HepG2 (cell line): ENCODE measurements at regions not wholly inside any gene's neighbourhood (a gene's known extent, or its start where the extent isn't known, plus 50 kb on each side); places are given as distances from the start of the nearest gene placed in this dataset.

ENCODE experiments used
- ATAC-seq: fragments of 200-7000 bp; cut with Tn5 transposase; 3 replicates; pipeline ENCODE4 v1.9.1; 2020; ENCODE audit warnings: mild to moderate bottlenecking, moderate library complexity
- BruUV-seq: library from RNA; stranded (reverse); fragments of 400-500 nt; replicated peaks from 2 replicates; lab custom pipeline; 2021; lab: Mats Ljungman, UMichigan
- CTCF ChIA-PET: fragments of 300-600 bp; formaldehyde crosslinking; extraction: SDS; loops from one replicate; lab custom pipeline; 2021; ENCODE audit warnings: low total read pairs, inconsistent platforms, low intra/inter-chr PET ratio; lab: Yijun Ruan, JAX
- POLR2A ChIA-PET: fragments of 350-600 bp; sonication (Branson Sonifier 250); formaldehyde crosslinking; loops from one replicate; lab custom pipeline; 2020; ENCODE audit warnings: antibody characterized with exemption, inconsistent platforms; lab: Yijun Ruan, JAX
- DNase-seq: peaks from one replicate; pipeline ENCODE4 v3.0.0-alpha.2; 2015; ENCODE audit warnings: low spot score
- FAIRE-seq: peaks from 3 replicates; lab custom pipeline; 2011; peaks lifted over from hg19 to GRCh38; lab: Jason Lieb, UNC
- H2AFZ ChIP-seq: one replicate; pipeline ENCODE4 v1.6.1; 2011; ENCODE audit warnings: low read length, inconsistent platforms
- H3K27ac ChIP-seq: fragments of 300-600 bp; 3 replicates; pipeline ENCODE4 v1.8.0; 2011; ENCODE audit warnings: mixed run types, mild to moderate bottlenecking, mixed read lengths, low read length, inconsistent platforms; ENCODE audit not compliant: insufficient read depth; ENCODE audit errors: extremely low read length
- H3K27me3 ChIP-seq, 2 experiments: fragments of 200-600 bp in 1 of 2; 2 replicates in 1 of 2; 3 replicates in 1 of 2; pipeline versions ENCODE4 v1.6.0 to v1.8.0; 2011; ENCODE audit warnings: low read length in 2 of 2, mild to moderate bottlenecking in 2 of 2, moderate library complexity in 2 of 2, inconsistent platforms in 1 of 2; ENCODE audit not compliant: insufficient read depth in 2 of 2, control insufficient read depth in 1 of 2
- H3K36me3 ChIP-seq, 2 experiments: fragments of 200-600 bp in 1 of 2; replicated peaks in 1 of 2; 2 replicates in 1 of 2; 3 replicates in 1 of 2; pipeline versions ENCODE4 v1.5.1 to v1.8.0; 2011; ENCODE audit warnings: low read length in 2 of 2, inconsistent platforms in 1 of 2; ENCODE audit not compliant: insufficient read depth in 2 of 2, control insufficient read depth in 1 of 2
- H3K4me1 ChIP-seq: 2 replicates; pipeline ENCODE4 v1.5.1; 2012; ENCODE audit warnings: low read length, inconsistent platforms; ENCODE audit not compliant: insufficient read depth
- H3K4me2 ChIP-seq: 2 replicates; pipeline ENCODE4 v1.6.0; 2011; ENCODE audit warnings: low read depth, low read length, inconsistent platforms
- H3K4me3 ChIP-seq, 3 experiments: fragments of 200-600 bp in 1 of 3; sonication (generic), shearing (Covaris generic) in 1 of 3; replicated peaks in 1 of 3; 2 replicates each; pipeline ENCODE4 v1.5.1; 2011 to 2016; ENCODE audit warnings: low read length in 3 of 3, inconsistent platforms in 2 of 3, low read depth in 2 of 3, mild to moderate bottlenecking in 2 of 3, control low read depth in 1 of 3, mixed read lengths in 1 of 3; ENCODE audit not compliant: insufficient read depth in 1 of 3
- H3K79me2 ChIP-seq: one replicate; pipeline ENCODE4 v1.6.1; 2011; ENCODE audit warnings: low read length, inconsistent platforms; ENCODE audit not compliant: insufficient read depth
- H3K9ac ChIP-seq: 2 replicates; pipeline ENCODE4 v1.6.0; 2011; ENCODE audit warnings: mild to moderate bottlenecking, low read depth, low read length, inconsistent platforms; ENCODE audit not compliant: insufficient read depth
- H3K9me3 ChIP-seq: 2 replicates; pipeline ENCODE4 v1.5.1; 2012; ENCODE audit warnings: mild to moderate bottlenecking, low read length
- H4K20me1 ChIP-seq: 2 replicates; pipeline ENCODE4 v1.6.0; 2011; ENCODE audit warnings: inconsistent platforms, mild to moderate bottlenecking, low read length, moderate library complexity; ENCODE audit not compliant: insufficient read depth
- ATRX ChIP-seq: sonication (generic); formaldehyde crosslinking; IDR thresholded peaks from 2 replicates; pipeline ENCODE4 v1.4.0; 2020; ENCODE audit warnings: missing genetic modification reagents, borderline replicate concordance
- ELF3 ChIP-seq: IDR thresholded peaks from 2 replicates; pipeline ENCODE4 v1.6.1; 2016; ENCODE audit warnings: missing genetic modification reagents, missing compliant biosample characterization
- HNRNPH1 ChIP-seq: fragments of 200-400 bp; formaldehyde crosslinking; optimal IDR thresholded peaks from 2 replicates; pipeline ENCODE3; 2017; ENCODE audit warnings: mild to moderate bottlenecking, low read depth, low read length
- HOXA9 ChIP-seq: sonication (generic); formaldehyde crosslinking; IDR thresholded peaks from 2 replicates; pipeline ENCODE4 v1.8.1; 2022; ENCODE audit warnings: missing genetic modification reagents, mild to moderate bottlenecking, moderate library complexity, borderline replicate concordance
- MTF2 ChIP-seq: sonication (generic); formaldehyde crosslinking; IDR thresholded peaks from 2 replicates; pipeline ENCODE4 v1.5.0; 2020; ENCODE audit warnings: missing genetic modification reagents, borderline replicate concordance
- RBM22 ChIP-seq: fragments of 200-400 bp; formaldehyde crosslinking; optimal IDR thresholded peaks from 2 replicates; pipeline ENCODE3; 2017; ENCODE audit warnings: mild to moderate bottlenecking, low read length, moderate library complexity
- RXRB ChIP-seq: IDR thresholded peaks from 2 replicates; pipeline ENCODE4 v1.6.1; 2016; ENCODE audit warnings: borderline replicate concordance, missing genetic modification reagents, missing compliant biosample characterization
- TSC22D2 ChIP-seq: sonication (generic); formaldehyde crosslinking; IDR thresholded peaks from 2 replicates; pipeline ENCODE4 v1.5.1; 2020; ENCODE audit warnings: missing genetic modification reagents, mild to moderate bottlenecking, borderline replicate concordance
- ZNF33B ChIP-seq: sonication (generic); formaldehyde crosslinking; IDR thresholded peaks from 2 replicates; pipeline ENCODE4 v1.5.1; 2020; ENCODE audit warnings: mild to moderate bottlenecking, missing genetic modification reagents
- ZNF547 ChIP-seq: sonication (generic); formaldehyde crosslinking; IDR thresholded peaks from 2 replicates; pipeline ENCODE4 v1.5.1; 2020; ENCODE audit warnings: mild to moderate bottlenecking, missing genetic modification reagents
- ZNF670 ChIP-seq: sonication (generic); formaldehyde crosslinking; IDR thresholded peaks from 2 replicates; pipeline ENCODE4 v1.8.0; 2022; ENCODE audit warnings: mild to moderate bottlenecking, missing genetic modification reagents, borderline replicate concordance
- ZSCAN12 ChIP-seq: sonication (generic); formaldehyde crosslinking; IDR thresholded peaks from 2 replicates; pipeline ENCODE4 v1.9.0; 2021; ENCODE audit warnings: mild to moderate bottlenecking, missing genetic modification reagents
- WGBS: methylation state at CpG from one replicate; pipeline ENCODE4 v1.1.6; 2017; ENCODE audit warnings: low lambda C conversion rate; 5-methylcytosine and 5-hydroxymethylcytosine counted together
- in situ Hi-C: cut with HindIII; loops from 2 replicates; pipeline ENCODE4 v1.10.0; 2017; ENCODE audit warnings: low pct_unique_long_range_greater_than_20kb; ENCODE audit not compliant: extremely low pct_ligation_motif_present
- intact Hi-C: fragments of 100-400 bp; cut with micrococcal nuclease; formaldehyde crosslinking; loops from one replicate; pipeline ENCODE4 v1.10.0; 2022; ENCODE audit not compliant: unreplicated experiment
- TF ChIP-seq, protein P1 (sequence below): sonication (generic); formaldehyde crosslinking; IDR thresholded peaks from 2 replicates; pipeline ENCODE4 v1.5.0; 2020; ENCODE audit warnings: missing genetic modification reagents
- TF ChIP-seq, protein P2 (sequence below): sonication (generic); formaldehyde crosslinking; IDR thresholded peaks from 2 replicates; pipeline ENCODE4 v1.5.1; 2020; ENCODE audit warnings: mild to moderate bottlenecking, missing genetic modification reagents, borderline replicate concordance

DNA sequence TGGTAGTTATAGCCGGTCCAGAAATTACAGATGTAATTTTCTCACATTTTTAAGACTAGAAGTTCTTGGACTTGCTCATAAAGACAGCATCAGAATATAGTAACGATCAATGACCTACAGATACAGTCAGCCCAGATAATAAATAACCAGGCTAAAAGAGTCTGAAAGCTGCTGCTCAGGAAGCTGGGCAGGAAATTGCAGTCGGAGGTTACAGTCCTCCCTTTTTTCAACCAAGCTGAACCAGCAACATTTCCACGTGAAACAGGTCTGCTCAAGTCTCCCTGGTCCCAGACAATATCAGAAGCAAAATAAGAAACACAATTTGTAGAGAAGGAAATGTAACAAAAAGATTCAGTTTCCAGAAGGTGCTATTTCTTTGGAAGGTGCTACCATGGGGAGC, 457.4 kb downstream of the SIPA1L2 start:
- ChIA-PET POLR2A (no interaction called here), CTCF (no interaction called here)
- intact Hi-C loops, result no loop called here
- Histone ChIP-seq H3K27ac (no peak overlapping the region), H3K4me3 (no peak overlapping the region), H3K4me2 (no peak overlapping the region), H3K9ac (no peak overlapping the region), H3K36me3 (no peaks in the 10 kb centered on the region), H3K27me3 (peaks cover 0 to 4% of the 10 kb centered on the region in 2 experiments; a peak in 2 of 5 replicates), H3K4me1 (no peaks in the 10 kb centered on the region), H3K9me3 (no peaks in the 10 kb centered on the region), H2AFZ (no peak overlapping the region), H4K20me1 (no peaks in the 10 kb centered on the region), H3K79me2 (no peaks in the 10 kb centered on the region)
- DNase-seq (no peak), ATAC-seq (no peak), FAIRE-seq (no peak)
- WGBS, result 14% methylated on average over 4 of the region's 4 CpGs
- in situ Hi-C loops, result no loop called here
- TF ChIP-seq MTF2 (CRISPR knock-in tag) (no peak), ZNF33B (CRISPR knock-in tag) (no peak), ZSCAN12 (no peak), RBM22 (no peak), HNRNPH1 (no peak)
- TF ChIP-seq, protein P1, sequence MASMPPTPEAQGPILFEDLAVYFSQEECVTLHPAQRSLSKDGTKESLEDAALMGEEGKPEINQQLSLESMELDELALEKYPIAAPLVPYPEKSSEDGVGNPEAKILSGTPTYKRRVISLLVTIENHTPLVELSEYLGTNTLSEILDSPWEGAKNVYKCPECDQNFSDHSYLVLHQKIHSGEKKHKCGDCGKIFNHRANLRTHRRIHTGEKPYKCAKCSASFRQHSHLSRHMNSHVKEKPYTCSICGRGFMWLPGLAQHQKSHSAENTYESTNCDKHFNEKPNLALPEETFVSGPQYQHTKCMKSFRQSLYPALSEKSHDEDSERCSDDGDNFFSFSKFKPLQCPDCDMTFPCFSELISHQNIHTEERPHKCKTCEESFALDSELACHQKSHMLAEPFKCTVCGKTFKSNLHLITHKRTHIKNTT (CRISPR knock-in tag), result no peak
- no TSS peak for BruUV-seq

DNA sequence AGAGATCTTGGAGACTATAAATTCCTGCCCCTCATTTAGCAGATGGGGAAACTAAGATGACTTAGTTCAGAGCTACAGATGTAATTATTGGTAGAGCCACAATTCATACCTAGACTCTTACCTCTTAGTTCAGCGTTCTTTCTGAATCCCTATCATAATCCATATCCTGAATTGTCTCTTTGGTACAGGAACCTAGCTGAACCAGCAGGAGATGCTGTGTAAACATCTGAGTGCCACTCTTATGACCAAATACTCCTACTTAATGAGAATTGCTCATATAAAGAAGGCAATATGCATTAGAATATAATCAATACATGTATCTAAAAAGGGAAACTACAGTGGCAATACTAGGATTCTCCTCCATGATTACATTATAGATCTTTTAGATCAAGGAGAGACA, 459.0 kb downstream of the SIPA1L2 start:
- H3K27ac ChIP-seq, result no peak overlapping the region
- H3K4me1 ChIP-seq, result no peaks in the 10 kb centered on the region
- BruUV-seq, result no TSS peak
- H3K27me3 ChIP-seq, result peaks cover 0 to 4% of the 10 kb centered on the region in 2 experiments; a peak in 2 of 5 replicates
- in situ Hi-C loops, result no loop called here
- no peak overlapping the region for H3K9ac ChIP-seq
- ATAC-seq (no peak), DNase-seq (no peak), FAIRE-seq (no peak)
- no peak overlapping the region for H3K4me3 ChIP-seq
- intact Hi-C loops, result no loop called here
- WGBS, result 0% methylated on average over 1 of the region's 1 CpG
- H3K79me2 ChIP-seq, result no peaks in the 10 kb centered on the region
- CTCF ChIA-PET, result no interaction called here
- no peaks in the 10 kb centered on the region for H3K9me3 ChIP-seq
- POLR2A ChIA-PET, result no interaction called here
- no peaks in the 10 kb centered on the region for H3K36me3 ChIP-seq
- H4K20me1 ChIP-seq, result no peaks in the 10 kb centered on the region
- no peak overlapping the region for H2AFZ ChIP-seq
- H3K4me2 ChIP-seq, result no peak overlapping the region
- TF ChIP-seq ZNF547 (CRISPR knock-in tag) (no peak), ELF3 (CRISPR knock-in tag) (no peak), ZNF670 (CRISPR knock-in tag) (no peak), ATRX (CRISPR knock-in tag) (no peak), RXRB (CRISPR knock-in tag) (no peak), HOXA9 (no peak), TSC22D2 (CRISPR knock-in tag) (no peak)
- TF ChIP-seq, protein P2, sequence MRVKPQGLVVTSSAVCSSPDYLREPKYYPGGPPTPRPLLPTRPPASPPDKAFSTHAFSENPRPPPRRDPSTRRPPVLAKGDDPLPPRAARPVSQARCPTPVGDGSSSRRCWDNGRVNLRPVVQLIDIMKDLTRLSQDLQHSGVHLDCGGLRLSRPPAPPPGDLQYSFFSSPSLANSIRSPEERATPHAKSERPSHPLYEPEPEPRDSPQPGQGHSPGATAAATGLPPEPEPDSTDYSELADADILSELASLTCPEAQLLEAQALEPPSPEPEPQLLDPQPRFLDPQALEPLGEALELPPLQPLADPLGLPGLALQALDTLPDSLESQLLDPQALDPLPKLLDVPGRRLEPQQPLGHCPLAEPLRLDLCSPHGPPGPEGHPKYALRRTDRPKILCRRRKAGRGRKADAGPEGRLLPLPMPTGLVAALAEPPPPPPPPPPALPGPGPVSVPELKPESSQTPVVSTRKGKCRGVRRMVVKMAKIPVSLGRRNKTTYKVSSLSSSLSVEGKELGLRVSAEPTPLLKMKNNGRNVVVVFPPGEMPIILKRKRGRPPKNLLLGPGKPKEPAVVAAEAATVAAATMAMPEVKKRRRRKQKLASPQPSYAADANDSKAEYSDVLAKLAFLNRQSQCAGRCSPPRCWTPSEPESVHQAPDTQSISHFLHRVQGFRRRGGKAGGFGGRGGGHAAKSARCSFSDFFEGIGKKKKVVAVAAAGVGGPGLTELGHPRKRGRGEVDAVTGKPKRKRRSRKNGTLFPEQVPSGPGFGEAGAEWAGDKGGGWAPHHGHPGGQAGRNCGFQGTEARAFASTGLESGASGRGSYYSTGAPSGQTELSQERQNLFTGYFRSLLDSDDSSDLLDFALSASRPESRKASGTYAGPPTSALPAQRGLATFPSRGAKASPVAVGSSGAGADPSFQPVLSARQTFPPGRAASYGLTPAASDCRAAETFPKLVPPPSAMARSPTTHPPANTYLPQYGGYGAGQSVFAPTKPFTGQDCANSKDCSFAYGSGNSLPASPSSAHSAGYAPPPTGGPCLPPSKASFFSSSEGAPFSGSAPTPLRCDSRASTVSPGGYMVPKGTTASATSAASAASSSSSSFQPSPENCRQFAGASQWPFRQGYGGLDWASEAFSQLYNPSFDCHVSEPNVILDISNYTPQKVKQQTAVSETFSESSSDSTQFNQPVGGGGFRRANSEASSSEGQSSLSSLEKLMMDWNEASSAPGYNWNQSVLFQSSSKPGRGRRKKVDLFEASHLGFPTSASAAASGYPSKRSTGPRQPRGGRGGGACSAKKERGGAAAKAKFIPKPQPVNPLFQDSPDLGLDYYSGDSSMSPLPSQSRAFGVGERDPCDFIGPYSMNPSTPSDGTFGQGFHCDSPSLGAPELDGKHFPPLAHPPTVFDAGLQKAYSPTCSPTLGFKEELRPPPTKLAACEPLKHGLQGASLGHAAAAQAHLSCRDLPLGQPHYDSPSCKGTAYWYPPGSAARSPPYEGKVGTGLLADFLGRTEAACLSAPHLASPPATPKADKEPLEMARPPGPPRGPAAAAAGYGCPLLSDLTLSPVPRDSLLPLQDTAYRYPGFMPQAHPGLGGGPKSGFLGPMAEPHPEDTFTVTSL (CRISPR knock-in tag), result no peak
